CD14-positive monocyte (primary cell): ENCODE measurements at regions not wholly inside any gene's neighbourhood (a gene's known extent, or its start where the extent isn't known, plus 50 kb on each side); places are given as distances from the start of the nearest gene placed in this dataset.

Experiments used
- DNase-seq, 3 donors: peaks; one replicate each; pipeline ENCODE4 v3.0.0-alpha.2; 2011 to 2022
- H2AFZ ChIP-seq: 2 replicates; pipeline ENCODE4 v1.6.0; 2012; ENCODE audit warnings: mild to moderate bottlenecking, low read depth, low read length, inconsistent platforms; ENCODE audit not compliant: insufficient read depth, poor library complexity, severe bottlenecking
- H3K27ac ChIP-seq, 2 donors: 1 replicate in 1 of 2; 2 replicates in 1 of 2; pipeline ENCODE4 v1.5.1; 2012 to 2013; ENCODE audit warnings: low read length in 2 of 2, control low read depth in 1 of 2, inconsistent platforms in 1 of 2, low read depth in 1 of 2, mild to moderate bottlenecking in 1 of 2
- H3K27me3 ChIP-seq, 2 donors: one replicate each; pipeline versions ENCODE4 v1.6.0 to v1.6.1; 2011 to 2013; ENCODE audit warnings: low read length in 2 of 2; ENCODE audit not compliant: control insufficient read depth in 2 of 2, insufficient read depth in 2 of 2
- H3K36me3 ChIP-seq, 2 donors: replicated peaks in 1 of 2; 1 replicate in 1 of 2; 2 replicates in 1 of 2; pipeline versions ENCODE4 v1.5.1 to v1.6.1; 2012 to 2013; ENCODE audit warnings: low read length in 2 of 2, control low read depth in 1 of 2, inconsistent platforms in 1 of 2, mild to moderate bottlenecking in 1 of 2; ENCODE audit not compliant: insufficient read depth in 2 of 2, control insufficient read depth in 1 of 2
- H3K4me1 ChIP-seq, 2 donors: 1 replicate in 1 of 2; 2 replicates in 1 of 2; pipeline versions ENCODE4 v1.5.1 to v1.6.1; 2012 to 2013; ENCODE audit warnings: low read length in 2 of 2, control low read depth in 1 of 2, inconsistent platforms in 1 of 2, mild to moderate bottlenecking in 1 of 2, moderate library complexity in 1 of 2; ENCODE audit not compliant: insufficient read depth in 2 of 2, control insufficient read depth in 1 of 2
- H3K4me2 ChIP-seq: replicated peaks from 2 replicates; pipeline ENCODE3; 2012; ENCODE audit warnings: low read length, moderate library complexity, mild to moderate bottlenecking; ENCODE audit not compliant: poor library complexity, severe bottlenecking; ENCODE audit errors: extremely low read depth
- H3K4me3 ChIP-seq, 3 experiments: fragments of 200-600 bp in 1 of 3; sonication (generic) in 1 of 3; replicated peaks in 1 of 3; 1 replicate in 2 of 3; 2 replicates in 1 of 3; pipeline ENCODE4 v1.5.1; 2011 to 2013; ENCODE audit warnings: low read length in 3 of 3, mild to moderate bottlenecking in 3 of 3, control low read depth in 2 of 3, low read depth in 2 of 3, inconsistent platforms in 1 of 3, moderate library complexity in 1 of 3
- H3K79me2 ChIP-seq: 2 replicates; pipeline ENCODE4 v1.6.0; 2012; ENCODE audit warnings: mild to moderate bottlenecking, control low read depth, inconsistent platforms, low read length, moderate library complexity; ENCODE audit not compliant: insufficient read depth
- H3K9ac ChIP-seq: 2 replicates; pipeline ENCODE4 v1.6.0; 2017; ENCODE audit warnings: low read length, mild to moderate bottlenecking; ENCODE audit not compliant: insufficient read depth, poor library complexity, severe bottlenecking
- H3K9me3 ChIP-seq, 2 donors: replicated peaks in 1 of 2; 1 replicate in 1 of 2; 2 replicates in 1 of 2; pipeline versions ENCODE4 v1.5.1 to v1.6.1; 2012 to 2013; ENCODE audit warnings: low read length in 2 of 2, control low read depth in 1 of 2; ENCODE audit not compliant: control insufficient read depth in 1 of 2, insufficient read depth in 1 of 2
- H4K20me1 ChIP-seq: 2 replicates; pipeline ENCODE4 v1.6.0; 2012; ENCODE audit warnings: mild to moderate bottlenecking, low read length, control low read depth, moderate library complexity; ENCODE audit not compliant: insufficient read depth
- H3K27ac Mint-ChIP-seq, 7 donors: one replicate each; pipeline ENCODE4 v1.8.0; 2020; ENCODE audit warnings: mild to moderate bottlenecking in 7 of 7, mixed read lengths in 7 of 7, moderate library complexity in 6 of 7, inconsistent platforms in 2 of 7
- H3K27me3 Mint-ChIP-seq, 3 donors: one replicate each; pipeline ENCODE4 v1.8.0; 2021 to 2022; ENCODE audit warnings: low read depth in 3 of 3, mild to moderate bottlenecking in 3 of 3, mixed read lengths in 3 of 3, moderate library complexity in 3 of 3, inconsistent platforms in 1 of 3
- H3K36me3 Mint-ChIP-seq, 2 donors: one replicate each; pipeline ENCODE4 v1.8.0; 2020; ENCODE audit warnings: mixed read lengths in 2 of 2, inconsistent platforms in 1 of 2, mild to moderate bottlenecking in 1 of 2
- H3K4me1 Mint-ChIP-seq: one replicate; pipeline ENCODE4 v1.8.0; 2020; ENCODE audit warnings: mild to moderate bottlenecking, mixed read lengths
- H3K4me3 Mint-ChIP-seq, 2 donors: one replicate each; pipeline ENCODE4 v1.8.0; 2020; ENCODE audit warnings: mild to moderate bottlenecking in 2 of 2, mixed read lengths in 2 of 2, moderate library complexity in 1 of 2
- H3K9me3 Mint-ChIP-seq, 7 donors: one replicate each; pipeline ENCODE4 v1.8.0; 2020 to 2022; ENCODE audit warnings: mixed read lengths in 7 of 7, mild to moderate bottlenecking in 6 of 7, moderate library complexity in 6 of 7, inconsistent platforms in 2 of 7
- WGBS: methylation state at CpG from one replicate; pipeline ENCODE4 v1.1.5; 2013; ENCODE audit warnings: missing lambda C conversion rate; ENCODE audit not compliant: insufficient coverage; 5-methylcytosine and 5-hydroxymethylcytosine counted together
- intact Hi-C, 2 donors: fragments of 100-400 bp; cut with micrococcal nuclease; formaldehyde crosslinking; loops; one replicate each; pipeline versions ENCODE4 v1.15.0 to v1.15.1; 2023
- TF ChIP-seq, protein P1 (sequence below): fragments of 200-600 bp; IDR thresholded peaks from one replicate; pipeline ENCODE4 v1.8.0; 2022; ENCODE audit warnings: antibody characterized with exemption, mild to moderate bottlenecking

DNA sequence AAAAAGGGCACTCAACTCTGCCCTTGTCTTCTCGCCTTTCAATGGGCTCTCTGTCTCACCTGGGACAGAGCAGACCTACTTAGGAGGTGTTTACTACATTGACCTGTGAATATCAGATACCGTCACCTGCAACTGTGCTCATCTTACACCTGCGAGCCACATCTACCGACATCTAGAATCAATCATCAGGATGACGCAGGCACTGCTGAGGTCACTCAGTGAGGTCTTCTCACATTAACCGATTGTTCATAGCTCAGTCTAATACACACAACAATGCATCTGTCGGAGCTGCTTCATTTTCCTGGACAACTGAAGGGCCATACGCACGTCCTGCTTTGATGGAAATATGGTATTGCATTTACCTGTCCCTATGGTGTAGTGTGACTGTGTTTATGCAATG lies 211.9 kb downstream of the FGF9 start:
- Mint-ChIP-seq H3K36me3 (no peaks in the 10 kb centered on the region), H3K9me3 (peaks cover 0 to 19% (median 2%) of the 10 kb centered on the region in 7 donors), H3K4me3 (no peak overlapping the region), H3K27me3 (peaks cover 0 to 5% (median 4%) of the 10 kb centered on the region in 3 donors), H3K4me1 (no peaks in the 10 kb centered on the region), H3K27ac (no peak overlapping the region)
- H3K36me3 ChIP-seq: no peaks in the 10 kb centered on the region
- no peak overlapping the region for H3K9ac ChIP-seq
- H3K79me2 ChIP-seq: no peaks in the 10 kb centered on the region
- no peaks in the 10 kb centered on the region for H4K20me1 ChIP-seq
- H3K9me3 ChIP-seq: no peaks in the 10 kb centered on the region
- WGBS: 97% methylated on average over 8 of the region's 9 CpGs
- H3K4me3 ChIP-seq: no peak overlapping the region
- no peak overlapping the region for H3K4me2 ChIP-seq
- no peaks in the 10 kb centered on the region for H3K27me3 ChIP-seq
- H2AFZ ChIP-seq: no peak overlapping the region
- intact Hi-C loops: no loop called here
- no peak overlapping the region for H3K27ac ChIP-seq
- no peak for DNase-seq
- TF ChIP-seq, protein P1, sequence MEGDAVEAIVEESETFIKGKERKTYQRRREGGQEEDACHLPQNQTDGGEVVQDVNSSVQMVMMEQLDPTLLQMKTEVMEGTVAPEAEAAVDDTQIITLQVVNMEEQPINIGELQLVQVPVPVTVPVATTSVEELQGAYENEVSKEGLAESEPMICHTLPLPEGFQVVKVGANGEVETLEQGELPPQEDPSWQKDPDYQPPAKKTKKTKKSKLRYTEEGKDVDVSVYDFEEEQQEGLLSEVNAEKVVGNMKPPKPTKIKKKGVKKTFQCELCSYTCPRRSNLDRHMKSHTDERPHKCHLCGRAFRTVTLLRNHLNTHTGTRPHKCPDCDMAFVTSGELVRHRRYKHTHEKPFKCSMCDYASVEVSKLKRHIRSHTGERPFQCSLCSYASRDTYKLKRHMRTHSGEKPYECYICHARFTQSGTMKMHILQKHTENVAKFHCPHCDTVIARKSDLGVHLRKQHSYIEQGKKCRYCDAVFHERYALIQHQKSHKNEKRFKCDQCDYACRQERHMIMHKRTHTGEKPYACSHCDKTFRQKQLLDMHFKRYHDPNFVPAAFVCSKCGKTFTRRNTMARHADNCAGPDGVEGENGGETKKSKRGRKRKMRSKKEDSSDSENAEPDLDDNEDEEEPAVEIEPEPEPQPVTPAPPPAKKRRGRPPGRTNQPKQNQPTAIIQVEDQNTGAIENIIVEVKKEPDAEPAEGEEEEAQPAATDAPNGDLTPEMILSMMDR: no peak
- no peaks in the 10 kb centered on the region for H3K4me1 ChIP-seq

DNA sequence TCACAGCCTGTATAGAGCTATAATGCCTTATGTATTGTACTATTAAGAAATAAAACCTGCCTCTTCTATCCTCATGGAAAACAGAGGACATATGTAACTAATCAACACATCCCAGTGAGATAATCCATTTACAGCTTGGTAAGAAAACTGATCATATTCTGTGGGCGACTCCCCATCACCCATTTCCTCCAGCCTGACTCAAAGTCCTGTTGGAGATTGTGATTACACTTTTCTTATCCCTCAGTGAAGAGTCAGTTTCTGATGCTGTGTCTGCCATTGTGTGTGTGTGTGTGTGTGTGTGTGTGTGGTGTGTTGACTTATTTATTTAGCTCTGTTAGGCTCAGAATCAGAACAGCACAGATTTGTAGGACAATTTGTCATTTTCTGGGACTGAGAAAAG lies 212.8 kb downstream of the FGF9 start:
- no peak for DNase-seq
- peaks cover 0 to 12% (median 2%) of the 10 kb centered on the region in 7 donors for H3K9me3 Mint-ChIP-seq
- Histone ChIP-seq H3K4me2 (no peak overlapping the region), H3K9ac (no peak overlapping the region), H3K4me3 (no peak overlapping the region), H3K79me2 (no peaks in the 10 kb centered on the region), H3K27me3 (no peaks in the 10 kb centered on the region), H3K27ac (no peak overlapping the region), H3K4me1 (no peaks in the 10 kb centered on the region), H2AFZ (no peak overlapping the region), H3K36me3 (no peaks in the 10 kb centered on the region), H3K9me3 (no peaks in the 10 kb centered on the region), H4K20me1 (no peaks in the 10 kb centered on the region)
- no peaks in the 10 kb centered on the region for H3K4me1 Mint-ChIP-seq
- TF ChIP-seq, protein P1: no peak
- H3K36me3 Mint-ChIP-seq: no peaks in the 10 kb centered on the region
- H3K27me3 Mint-ChIP-seq: peaks cover 0 to 4% (median 3%) of the 10 kb centered on the region in 3 donors
- no peak overlapping the region for H3K4me3 Mint-ChIP-seq
- no peak overlapping the region for H3K27ac Mint-ChIP-seq
- intact Hi-C loops: no loop called here
- no CpG with 5 or more reads among the region's 1 CpG for WGBS
